ENCODE measurements at regions not wholly inside any gene's neighbourhood (a gene's known extent, or its start where the extent isn't known, plus 50 kb on each side); places are given as distances from the start of the nearest gene placed in this dataset.

- TF ChIP-seq POLR2A (IDR thresholded peaks at IDR 0.05), result no peak
- no peak for TF ChIP-seq CTCF (IDR thresholded peaks at IDR 0.05)
- Histone ChIP-seq H3K4me1 (no peaks in the 10 kb centered on the region), H3K4me3 (no peak overlapping the region), H3K27ac (no peak overlapping the region), H3K27me3 (no peaks in the 10 kb centered on the region), H3K36me3 (ENCODE audit: low read depth, missing control alignments) (no peaks in the 10 kb centered on the region), H3K9me3 (no peaks in the 10 kb centered on the region)
- no peak for DNase-seq
- intact Hi-C loops (cut with DNase I; ENCODE audit: low total_unique reads), result no loop called here
- 47 to 64% methylated on average over 2 of the region's 2 CpGs for WGBS, 2 donors
Measured at GRCh38 chr9:90365666-90366065, 277.0 kb downstream of the DIRAS2 start.

GRCh38 chr9:90368241-90368640, 274.4 kb downstream of the DIRAS2 start:
- no peaks in the 10 kb centered on the region for H3K36me3 ChIP-seq (ENCODE audit: low read depth, missing control alignments)
- H3K9me3 ChIP-seq, result no peaks in the 10 kb centered on the region
- no peaks in the 10 kb centered on the region for H3K4me1 ChIP-seq
- H3K4me3 ChIP-seq, result no peak overlapping the region
- DNase-seq, result no peak
- intact Hi-C loops (cut with DNase I; ENCODE audit: low total_unique reads), result no loop called here
- no peaks in the 10 kb centered on the region for H3K27me3 ChIP-seq
- no peak for TF ChIP-seq CTCF (IDR thresholded peaks at IDR 0.05)
- no peak for TF ChIP-seq POLR2A (IDR thresholded peaks at IDR 0.05)
- H3K27ac ChIP-seq, result no peak overlapping the region

GRCh38 chr9:90368928-90369327, 273.7 kb downstream of the DIRAS2 start:
- Histone ChIP-seq H3K36me3 (ENCODE audit: low read depth, missing control alignments) (no peaks in the 10 kb centered on the region), H3K4me3 (no peak overlapping the region), H3K9me3 (no peaks in the 10 kb centered on the region), H3K27ac (no peak overlapping the region), H3K27me3 (no peaks in the 10 kb centered on the region), H3K4me1 (no peaks in the 10 kb centered on the region)
- 95 to 97% methylated on average over 4 of the region's 4 CpGs for WGBS, 2 donors
- no peak for DNase-seq
- no peak for TF ChIP-seq CTCF (IDR thresholded peaks at IDR 0.05)
- TF ChIP-seq POLR2A (IDR thresholded peaks at IDR 0.05), result no peak
- intact Hi-C loops (cut with DNase I; ENCODE audit: low total_unique reads), result no loop called here

- WGBS, 2 donors, result 74 to 88% methylated on average over 5 of the region's 5 CpGs
- H3K27ac ChIP-seq, result no peak overlapping the region
- H3K4me3 ChIP-seq, result no peak overlapping the region
- no peak for TF ChIP-seq POLR2A (IDR thresholded peaks at IDR 0.05)
- TF ChIP-seq CTCF (IDR thresholded peaks at IDR 0.05), result no peak
- no peaks in the 10 kb centered on the region for H3K9me3 ChIP-seq
- no peaks in the 10 kb centered on the region for H3K27me3 ChIP-seq
- no peaks in the 10 kb centered on the region for H3K4me1 ChIP-seq
- DNase-seq, result no peak
- no peaks in the 10 kb centered on the region for H3K36me3 ChIP-seq (ENCODE audit: low read depth, missing control alignments)
- intact Hi-C loops (cut with DNase I; ENCODE audit: low total_unique reads), result no loop called here
Measured at GRCh38 chr9:90379771-90380170, 262.9 kb downstream of the DIRAS2 start.

- Histone ChIP-seq H3K4me3 (no peak overlapping the region), H3K27ac (no peak overlapping the region), H3K36me3 (ENCODE audit: low read depth, missing control alignments) (no peaks in the 10 kb centered on the region), H3K27me3 (no peaks in the 10 kb centered on the region), H3K9me3 (no peaks in the 10 kb centered on the region), H3K4me1 (no peaks in the 10 kb centered on the region)
- WGBS, 2 donors, result 55 to 66% methylated on average over 6 of the region's 6 CpGs
- intact Hi-C loops (cut with DNase I; ENCODE audit: low total_unique reads), result no loop called here
- TF ChIP-seq CTCF (IDR thresholded peaks at IDR 0.05), result no peak
- no peak for TF ChIP-seq POLR2A (IDR thresholded peaks at IDR 0.05)
- no peak for DNase-seq
Measured at GRCh38 chr9:90385146-90385545, 257.5 kb downstream of the DIRAS2 start.

All from testis (tissue), 2 donors.